Activated B cell treated with CpG ODN at 0.5 μM for 24 hours (primary cell): ENCODE measurements at regions not wholly inside any gene's neighbourhood (a gene's known extent, or its start where the extent isn't known, plus 50 kb on each side); places are given as distances from the start of the nearest gene placed in this dataset.

Experiments used
- ATAC-seq: fragments of 200-7000 bp; cut with Tn5 transposase; one replicate; pipeline ENCODE4 v1.10.0; 2021; ENCODE audit warnings: low read depth, mild to moderate bottlenecking, moderate library complexity
- CTCF ChIA-PET: fragments of 350-600 bp; sonication (Branson Sonifier 250); formaldehyde crosslinking; loops from one replicate; lab custom pipeline; 2021; ENCODE audit warnings: antibody characterized with exemption; lab: Charles Lee
- POLR2A ChIA-PET: fragments of 350-600 bp; sonication (Branson Sonifier 250); formaldehyde crosslinking; loops from one replicate; lab custom pipeline; 2021; ENCODE audit warnings: antibody characterized with exemption; lab: Charles Lee
- DNase-seq: peaks from one replicate; pipeline ENCODE4 v3.0.0; 2022
- H3K27ac Mint-ChIP-seq: one replicate; pipeline ENCODE4 v1.8.0; 2020; ENCODE audit warnings: mixed read lengths
- H3K27me3 Mint-ChIP-seq: one replicate; pipeline ENCODE4 v1.8.0; 2021; ENCODE audit warnings: mixed read lengths
- H3K36me3 Mint-ChIP-seq: one replicate; pipeline ENCODE4 v1.8.0; 2021; ENCODE audit warnings: low read depth, mixed read lengths
- H3K4me1 Mint-ChIP-seq: one replicate; pipeline ENCODE4 v1.8.0; 2021; ENCODE audit warnings: mixed read lengths
- H3K4me3 Mint-ChIP-seq: one replicate; pipeline ENCODE4 v1.8.0; 2020; ENCODE audit warnings: mild to moderate bottlenecking, mixed read lengths
- H3K9me3 Mint-ChIP-seq: one replicate; pipeline ENCODE4 v1.8.0; 2020; ENCODE audit warnings: mixed read lengths
- intact Hi-C: fragments of 100-400 bp; cut with micrococcal nuclease; formaldehyde crosslinking; loops from one replicate; pipeline ENCODE4 v1.15.1; 2024
- TF ChIP-seq, protein P1 (sequence below): fragments of 200-600 bp; IDR thresholded peaks from one replicate; pipeline ENCODE4 v1.8.0; 2022; ENCODE audit warnings: antibody characterized with exemption, mild to moderate bottlenecking

DNA sequence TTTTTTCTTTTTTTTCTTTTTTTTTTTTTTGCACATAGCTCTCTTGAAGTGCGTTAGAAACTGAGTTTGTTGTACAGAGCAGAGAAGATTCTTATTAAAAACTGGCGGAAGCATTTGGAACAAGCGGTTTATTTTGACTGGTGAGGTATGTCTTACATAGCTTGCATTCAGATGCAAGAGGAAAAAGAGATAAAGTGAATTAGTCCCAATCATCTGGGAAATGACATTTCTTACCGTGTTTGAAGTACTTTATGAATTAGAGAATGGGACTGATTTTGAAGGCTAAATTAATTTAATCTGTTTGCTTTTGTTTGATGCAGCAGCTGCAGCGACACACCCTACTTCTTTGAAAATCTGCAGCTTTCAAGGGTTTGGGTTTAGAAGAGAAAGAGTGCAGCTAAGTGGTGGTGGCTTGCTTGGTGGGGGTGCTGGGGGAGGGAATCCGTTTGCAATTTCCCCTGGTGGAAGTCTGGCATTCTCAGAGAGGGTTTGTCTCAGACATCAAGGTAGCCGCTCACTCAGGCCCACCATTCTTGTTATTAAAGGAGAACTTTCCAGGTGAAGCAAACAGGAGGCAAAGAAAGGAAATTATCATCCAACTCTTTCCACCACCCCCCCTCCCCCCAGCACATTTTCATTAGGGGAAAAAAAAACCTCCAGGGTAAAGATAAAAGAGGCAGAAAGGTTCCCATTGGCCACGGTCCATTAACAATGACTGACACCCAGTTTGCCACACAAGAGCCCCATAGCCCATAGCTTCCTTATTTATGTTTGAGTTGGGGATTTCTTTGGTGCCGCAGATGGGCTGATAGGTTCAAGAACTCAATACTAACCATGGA, 231.7 kb downstream of the SKIDA1 start:
- ChIA-PET CTCF (no interaction called here), POLR2A (no interaction called here)
- Mint-ChIP-seq H3K4me1 (no peaks in the 10 kb centered on the region), H3K9me3 (no peaks in the 10 kb centered on the region), H3K27ac (no peak overlapping the region), H3K27me3 (peaks cover 14% of the 10 kb centered on the region), H3K36me3 (no peaks in the 10 kb centered on the region), H3K4me3 (no peak overlapping the region)
- intact Hi-C loops, result no loop called here
- TF ChIP-seq, protein P1, sequence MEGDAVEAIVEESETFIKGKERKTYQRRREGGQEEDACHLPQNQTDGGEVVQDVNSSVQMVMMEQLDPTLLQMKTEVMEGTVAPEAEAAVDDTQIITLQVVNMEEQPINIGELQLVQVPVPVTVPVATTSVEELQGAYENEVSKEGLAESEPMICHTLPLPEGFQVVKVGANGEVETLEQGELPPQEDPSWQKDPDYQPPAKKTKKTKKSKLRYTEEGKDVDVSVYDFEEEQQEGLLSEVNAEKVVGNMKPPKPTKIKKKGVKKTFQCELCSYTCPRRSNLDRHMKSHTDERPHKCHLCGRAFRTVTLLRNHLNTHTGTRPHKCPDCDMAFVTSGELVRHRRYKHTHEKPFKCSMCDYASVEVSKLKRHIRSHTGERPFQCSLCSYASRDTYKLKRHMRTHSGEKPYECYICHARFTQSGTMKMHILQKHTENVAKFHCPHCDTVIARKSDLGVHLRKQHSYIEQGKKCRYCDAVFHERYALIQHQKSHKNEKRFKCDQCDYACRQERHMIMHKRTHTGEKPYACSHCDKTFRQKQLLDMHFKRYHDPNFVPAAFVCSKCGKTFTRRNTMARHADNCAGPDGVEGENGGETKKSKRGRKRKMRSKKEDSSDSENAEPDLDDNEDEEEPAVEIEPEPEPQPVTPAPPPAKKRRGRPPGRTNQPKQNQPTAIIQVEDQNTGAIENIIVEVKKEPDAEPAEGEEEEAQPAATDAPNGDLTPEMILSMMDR, result no peak
- no peak for DNase-seq
- no peak for ATAC-seq

DNA sequence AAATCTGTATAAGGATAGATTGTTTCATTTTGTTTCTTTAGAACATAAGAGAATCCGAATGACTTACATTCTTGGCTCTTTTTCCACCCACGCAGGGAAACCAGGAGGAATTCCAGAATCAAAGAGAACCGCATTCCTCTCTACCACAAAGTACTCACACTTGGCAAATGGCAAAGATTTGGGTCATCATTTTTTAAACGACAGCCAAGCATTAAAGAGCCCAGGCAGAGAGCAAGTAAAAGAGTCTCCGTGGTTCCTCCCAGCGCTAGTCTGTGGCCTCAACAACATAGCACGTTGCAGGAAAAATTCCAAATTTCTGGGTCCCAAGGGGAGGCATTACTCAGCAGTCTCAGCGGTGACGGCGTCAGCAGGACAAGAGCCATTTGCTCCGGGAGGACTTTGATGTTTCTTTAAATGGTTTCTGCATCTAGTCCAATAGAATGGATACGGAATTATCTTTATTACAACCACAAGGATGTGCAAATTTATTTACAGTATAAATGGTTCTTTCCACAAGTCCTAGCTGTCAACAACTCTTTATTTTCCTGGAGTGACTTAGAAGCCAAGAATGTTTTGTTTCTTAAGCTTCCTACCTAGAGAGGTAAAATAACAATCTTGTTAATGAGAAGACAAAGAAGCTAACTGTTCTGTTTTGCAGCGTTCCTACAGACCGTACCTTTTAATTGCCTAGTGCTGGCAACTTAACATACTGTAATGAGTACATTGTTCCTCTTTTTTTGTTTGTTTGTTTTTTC, 232.5 kb downstream of the SKIDA1 start:
- intact Hi-C loops, result no loop called here
- TF ChIP-seq, protein P1, result no peak
- H3K36me3 Mint-ChIP-seq, result no peaks in the 10 kb centered on the region
- ChIA-PET POLR2A (no interaction called here), CTCF (no interaction called here)
- no peak for ATAC-seq
- no peaks in the 10 kb centered on the region for H3K9me3 Mint-ChIP-seq
- no peak overlapping the region for H3K4me3 Mint-ChIP-seq
- DNase-seq, result no peak
- no peak overlapping the region for H3K27ac Mint-ChIP-seq
- peaks cover 14% of the 10 kb centered on the region for H3K27me3 Mint-ChIP-seq
- H3K4me1 Mint-ChIP-seq, result no peaks in the 10 kb centered on the region

DNA sequence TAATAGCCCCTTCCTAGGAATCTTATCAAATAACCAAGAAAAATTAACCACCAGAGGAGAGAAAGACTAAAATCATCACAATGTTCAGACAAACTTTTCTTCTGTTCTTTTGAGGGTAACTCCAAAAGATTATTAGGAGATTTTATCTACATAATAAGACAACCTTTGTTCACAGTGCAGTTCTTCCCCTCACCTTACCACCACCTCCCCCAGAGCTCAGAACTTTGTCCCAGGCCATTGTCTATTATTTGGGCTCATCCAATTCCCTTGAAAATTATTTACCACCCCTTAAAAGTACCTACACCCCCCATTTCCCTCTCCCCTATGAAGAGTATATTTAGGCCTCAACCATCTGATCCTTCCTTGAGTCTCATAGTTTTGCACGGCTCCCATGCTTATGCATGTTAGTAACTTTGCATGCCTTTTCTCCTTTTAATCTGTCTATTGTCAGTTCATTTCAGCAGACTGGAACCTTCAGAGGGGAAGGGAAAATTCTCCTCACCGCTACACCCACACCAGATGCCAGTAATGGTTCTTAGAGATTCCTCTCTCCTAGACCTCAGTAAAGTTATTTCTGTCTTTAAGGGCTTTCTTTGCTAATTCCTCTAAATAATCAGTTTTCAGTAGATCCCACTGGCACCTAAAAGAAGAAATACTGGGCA, 234.9 kb downstream of the SKIDA1 start:
- no peaks in the 10 kb centered on the region for H3K9me3 Mint-ChIP-seq
- H3K27ac Mint-ChIP-seq, result no peak overlapping the region
- no peaks in the 10 kb centered on the region for H3K4me1 Mint-ChIP-seq
- no peaks in the 10 kb centered on the region for H3K36me3 Mint-ChIP-seq
- TF ChIP-seq, protein P1, result no peak
- peaks cover 12% of the 10 kb centered on the region for H3K27me3 Mint-ChIP-seq
- ATAC-seq, result no peak
- no peak for DNase-seq
- H3K4me3 Mint-ChIP-seq, result no peak overlapping the region
- intact Hi-C loops, result no loop called here
- POLR2A ChIA-PET, result no interaction called here
- CTCF ChIA-PET, result no interaction called here

DNA sequence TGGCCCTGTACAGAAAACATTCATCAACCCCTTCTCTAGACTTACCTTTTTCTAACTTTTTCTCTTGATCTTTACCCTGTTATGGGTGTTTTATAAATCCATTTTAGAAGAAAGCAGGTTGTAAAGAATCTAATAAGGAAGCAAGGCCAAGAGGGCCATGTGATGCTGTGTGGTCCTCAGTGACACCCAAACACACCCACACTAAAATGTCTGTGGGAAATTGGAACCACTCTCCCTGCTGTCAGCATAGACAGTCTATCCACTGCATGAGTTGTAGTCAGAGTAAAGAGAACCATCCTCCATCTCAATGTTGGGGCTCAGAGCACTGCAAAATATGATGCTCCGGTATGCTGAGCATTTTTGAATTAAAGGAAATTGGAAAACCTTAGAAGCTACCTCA, 235.5 kb downstream of the SKIDA1 start:
- ATAC-seq (no peak), DNase-seq (no peak)
- Mint-ChIP-seq H3K4me1 (no peaks in the 10 kb centered on the region), H3K36me3 (no peaks in the 10 kb centered on the region), H3K9me3 (no peaks in the 10 kb centered on the region), H3K4me3 (no peak overlapping the region), H3K27me3 (peaks cover 10% of the 10 kb centered on the region), H3K27ac (no peak overlapping the region)
- ChIA-PET CTCF (no interaction called here), POLR2A (no interaction called here)
- TF ChIP-seq, protein P1, result no peak
- intact Hi-C loops, result no loop called here

DNA sequence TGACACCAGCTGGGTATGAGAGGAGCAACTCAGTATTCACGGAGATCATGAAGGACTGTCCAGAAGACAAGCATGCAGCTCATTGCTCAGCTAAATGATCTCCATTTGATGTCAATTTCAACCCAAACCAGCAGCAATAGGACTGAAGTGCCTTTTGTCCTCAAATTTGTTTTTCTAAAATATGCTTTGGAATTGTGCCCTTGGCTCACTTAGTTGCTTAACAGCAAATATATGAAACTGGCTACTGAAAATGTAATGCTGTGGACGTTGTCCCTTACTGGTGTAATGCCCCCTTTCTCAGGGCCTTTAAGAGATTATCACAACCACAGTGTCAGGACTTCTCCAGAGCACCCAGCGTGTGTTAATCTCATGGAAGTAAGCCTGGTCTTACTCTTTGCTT, 236.2 kb downstream of the SKIDA1 start:
- Mint-ChIP-seq H3K9me3 (no peaks in the 10 kb centered on the region), H3K4me3 (no peak overlapping the region), H3K27ac (no peak overlapping the region), H3K27me3 (peaks cover 10% of the 10 kb centered on the region), H3K36me3 (no peaks in the 10 kb centered on the region), H3K4me1 (no peaks in the 10 kb centered on the region)
- TF ChIP-seq, protein P1, result no peak
- POLR2A ChIA-PET, result interaction anchor here (0.5 kb wide), 1 partner anchor 150 kb away, joined by 9 read pairs; no protein-coding TSS in a partner anchor
- intact Hi-C loops, result no loop called here
- no peak for DNase-seq
- no peak for ATAC-seq
- CTCF ChIA-PET, result no interaction called here
